Gastrocnemius medialis (tissue), 4 donors: ENCODE measurements at regions not wholly inside any gene's neighbourhood (a gene's known extent, or its start where the extent isn't known, plus 50 kb on each side); places are given as distances from the start of the nearest gene placed in this dataset.

ENCODE experiments used
- POLR2A ChIP-seq, 2 donors: fragments of 450-650 bp; IDR thresholded peaks; one replicate each; pipeline ENCODE4 v1.6.1; 2017; ENCODE audit warnings: antibody characterized with exemption in 2 of 2, mild to moderate bottlenecking in 2 of 2, moderate library complexity in 2 of 2
- TF ChIP-seq, protein P1 (sequence below), 5 experiments: fragments of 450-650 bp in 3 of 5; fragments of 200-600 bp in 2 of 5; sonication (generic) in 2 of 5; IDR thresholded peaks in 4 of 5; conservative IDR thresholded peaks in 1 of 5; 1 replicate in 4 of 5; 2 replicates in 1 of 5; pipeline ENCODE4 v1.5.1; 2016 to 2019; ENCODE audit warnings: antibody characterized with exemption in 5 of 5, mild to moderate bottlenecking in 3 of 5, moderate library complexity in 3 of 5

DNA sequence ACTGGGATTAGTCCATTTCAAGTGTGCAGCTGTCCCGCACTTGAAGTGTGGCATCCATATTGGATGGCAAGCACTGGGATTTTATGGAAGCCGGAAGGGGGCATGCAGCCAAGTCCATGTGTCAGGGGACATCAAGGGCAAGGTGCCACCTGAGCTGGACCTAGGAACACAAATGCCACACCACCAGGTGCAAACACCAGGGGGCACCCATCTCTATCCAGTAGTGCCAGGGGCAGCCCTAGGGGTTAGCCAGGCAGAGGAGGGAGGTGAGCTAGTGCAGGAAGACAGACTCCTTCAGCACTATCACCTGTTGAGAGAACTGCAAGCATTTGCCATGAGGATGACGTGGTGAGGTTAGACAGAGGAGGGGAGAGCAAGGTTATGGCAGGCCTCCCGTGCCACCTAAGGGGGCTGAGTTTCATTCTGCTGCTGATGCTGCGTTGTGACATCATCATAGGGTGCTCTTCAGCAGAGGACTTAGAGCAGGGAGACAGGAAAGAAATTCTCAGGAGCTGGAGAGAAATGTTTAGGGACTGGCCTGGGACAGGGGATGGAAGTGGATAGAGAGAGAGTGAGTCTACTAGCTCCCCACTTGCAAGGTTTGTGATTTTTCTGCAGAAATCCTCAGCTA, 192.6 kb upstream of the SLC24A3 start:
- no peak for TF ChIP-seq POLR2A (IDR thresholded peaks at IDR 0.05)
- TF ChIP-seq, protein P1, sequence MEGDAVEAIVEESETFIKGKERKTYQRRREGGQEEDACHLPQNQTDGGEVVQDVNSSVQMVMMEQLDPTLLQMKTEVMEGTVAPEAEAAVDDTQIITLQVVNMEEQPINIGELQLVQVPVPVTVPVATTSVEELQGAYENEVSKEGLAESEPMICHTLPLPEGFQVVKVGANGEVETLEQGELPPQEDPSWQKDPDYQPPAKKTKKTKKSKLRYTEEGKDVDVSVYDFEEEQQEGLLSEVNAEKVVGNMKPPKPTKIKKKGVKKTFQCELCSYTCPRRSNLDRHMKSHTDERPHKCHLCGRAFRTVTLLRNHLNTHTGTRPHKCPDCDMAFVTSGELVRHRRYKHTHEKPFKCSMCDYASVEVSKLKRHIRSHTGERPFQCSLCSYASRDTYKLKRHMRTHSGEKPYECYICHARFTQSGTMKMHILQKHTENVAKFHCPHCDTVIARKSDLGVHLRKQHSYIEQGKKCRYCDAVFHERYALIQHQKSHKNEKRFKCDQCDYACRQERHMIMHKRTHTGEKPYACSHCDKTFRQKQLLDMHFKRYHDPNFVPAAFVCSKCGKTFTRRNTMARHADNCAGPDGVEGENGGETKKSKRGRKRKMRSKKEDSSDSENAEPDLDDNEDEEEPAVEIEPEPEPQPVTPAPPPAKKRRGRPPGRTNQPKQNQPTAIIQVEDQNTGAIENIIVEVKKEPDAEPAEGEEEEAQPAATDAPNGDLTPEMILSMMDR (IDR thresholded peaks at IDR 0.05 in 4 of 5, conservative IDR thresholded peaks at IDR 0.05 in 1 of 5), result no peak
